Activated CD4-positive, alpha-beta T cell treated with anti-CD3 and anti-CD28 coated beads, Interleukin-2, amount 50 U/mL, for 4 hours (primary cell): ENCODE measurements at regions not wholly inside any gene's neighbourhood (a gene's known extent, or its start where the extent isn't known, plus 50 kb on each side); places are given as distances from the start of the nearest gene placed in this dataset.
"Not testable (repeated sequence)": the region's sequence is repeated elsewhere in the genome, so short reads cannot be mapped to it uniquely, and the experiment has no call there.

ENCODE experiments used
- DNase-seq, 2 experiments: peaks; one replicate each; pipeline ENCODE4 v3.0.0-alpha.2; 2020

- DNase-seq, result no peak
Measured at GRCh38 chr5:56310711-56311204, 77.6 kb upstream of the ANKRD55 start.

DNA sequence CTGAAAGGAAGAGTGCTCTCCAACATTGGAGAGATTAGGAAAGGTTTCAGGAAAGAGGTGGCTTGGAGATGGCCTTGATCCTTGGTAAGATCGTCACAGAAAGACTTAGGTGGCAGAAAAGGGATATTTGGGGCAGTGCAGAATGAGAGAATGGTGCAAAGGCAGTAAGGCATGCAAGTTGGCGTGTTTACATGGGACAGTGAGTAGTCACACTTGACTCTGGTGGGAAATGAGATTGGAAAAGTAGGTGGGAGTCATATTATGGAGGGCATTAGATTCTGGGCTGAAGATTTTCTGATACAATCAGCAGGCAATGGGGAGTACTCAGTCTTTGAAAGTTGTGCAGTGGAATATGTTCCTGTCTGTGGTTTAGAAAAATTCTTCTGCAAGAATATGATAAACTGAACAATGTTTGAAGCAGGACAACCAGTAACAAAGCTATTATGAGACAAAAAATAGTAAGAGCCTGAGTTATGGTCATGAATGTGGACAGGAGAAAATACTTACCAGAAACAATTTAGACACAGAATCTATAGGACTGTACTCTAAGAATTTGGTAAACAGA, 76.2 kb upstream of the ANKRD55 start:
- no peak for DNase-seq

- DNase-seq, result no peak
Measured at GRCh38 chr5:56307714-56308333, 74.7 kb upstream of the ANKRD55 start.

- no peak for DNase-seq
Measured at GRCh38 chr5:56306433-56307150, 73.5 kb upstream of the ANKRD55 start.

DNA sequence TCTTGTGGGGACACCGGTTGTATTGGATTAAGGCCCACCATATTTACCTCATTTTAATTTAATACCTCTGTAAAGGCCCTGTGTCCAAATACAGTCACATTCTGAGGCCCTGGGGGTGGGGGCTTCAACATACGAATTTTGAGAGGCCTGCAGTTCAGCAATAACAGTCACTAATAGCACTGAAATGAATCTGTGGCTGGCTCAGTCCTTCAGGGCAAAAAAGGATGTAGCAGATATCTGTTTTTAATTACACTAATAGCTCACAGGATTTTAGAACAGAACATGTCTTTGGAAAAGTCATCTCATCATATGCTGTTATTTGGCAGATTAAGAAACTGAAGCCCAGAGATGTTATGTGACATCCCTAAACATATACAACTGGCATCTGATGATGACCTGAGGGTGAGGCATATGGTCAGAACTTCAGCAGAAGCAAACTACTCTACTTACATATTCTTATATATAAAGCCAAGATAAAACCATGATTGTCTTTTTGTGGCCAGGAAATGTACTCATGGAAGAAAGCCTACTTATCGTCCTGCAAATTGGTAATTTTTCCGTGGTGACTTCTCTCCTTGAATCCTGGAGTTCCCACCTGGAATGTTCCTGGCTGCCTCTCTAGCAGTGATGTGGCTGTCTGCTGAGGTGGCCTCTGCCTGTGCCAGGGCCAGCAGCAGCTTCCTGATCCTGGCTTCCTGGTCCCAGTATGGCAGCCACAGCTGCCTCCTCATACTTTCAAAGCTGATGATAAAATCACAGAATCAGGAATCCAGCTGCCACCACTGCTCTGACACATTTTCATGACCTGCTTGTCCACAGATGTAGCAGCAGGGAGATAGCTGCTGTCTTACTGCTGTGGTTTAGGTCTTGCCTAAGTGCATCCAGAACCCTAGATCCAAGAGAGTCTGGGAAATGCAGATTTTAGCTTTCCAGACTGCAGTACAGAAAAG, 72.1 kb upstream of the ANKRD55 start:
- DNase-seq, result no peak

GRCh38 chr5:56303511-56303910, 70.4 kb upstream of the ANKRD55 start:
- DNase-seq, result no peak

DNA sequence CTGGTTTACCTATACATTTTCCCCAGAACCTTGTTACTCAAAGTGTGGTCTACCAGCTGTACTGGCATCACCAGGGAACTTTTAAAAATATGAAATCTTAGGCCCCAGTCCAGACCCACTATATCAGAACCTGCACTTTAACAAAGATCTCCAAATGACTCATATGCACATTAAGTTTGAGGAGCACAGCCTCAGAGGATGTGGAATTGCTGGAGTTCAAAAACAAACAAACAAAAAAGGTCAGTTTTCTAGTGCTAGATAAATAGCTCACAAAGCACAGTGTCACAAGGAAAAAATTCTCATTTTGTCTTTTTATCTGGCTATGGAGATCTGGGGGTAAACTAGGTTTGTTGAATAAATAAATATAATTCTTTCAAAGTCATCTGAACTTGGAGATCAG, 68.9 kb upstream of the ANKRD55 start:
- DNase-seq, result no peak

DNA sequence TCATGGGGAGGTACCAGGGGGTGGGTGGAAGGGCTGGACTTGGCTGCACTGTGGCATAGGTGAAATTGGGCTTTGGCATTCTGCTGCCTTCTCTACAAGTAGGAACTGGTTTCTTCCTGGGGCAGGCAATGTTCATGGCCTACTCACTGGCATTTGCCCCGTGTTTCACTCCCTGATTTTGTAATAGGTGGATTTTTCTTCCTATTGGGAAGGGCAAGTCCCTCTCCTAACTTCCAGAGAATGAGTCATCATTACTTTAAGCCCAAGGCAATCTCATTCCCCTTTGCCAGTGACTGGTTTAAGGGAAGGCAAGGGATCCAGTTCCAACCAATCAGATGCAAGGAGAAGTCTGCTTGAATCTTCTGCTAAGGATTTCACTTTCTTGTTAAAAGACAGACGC, 67.9 kb upstream of the ANKRD55 start:
- DNase-seq, result no peak

DNA sequence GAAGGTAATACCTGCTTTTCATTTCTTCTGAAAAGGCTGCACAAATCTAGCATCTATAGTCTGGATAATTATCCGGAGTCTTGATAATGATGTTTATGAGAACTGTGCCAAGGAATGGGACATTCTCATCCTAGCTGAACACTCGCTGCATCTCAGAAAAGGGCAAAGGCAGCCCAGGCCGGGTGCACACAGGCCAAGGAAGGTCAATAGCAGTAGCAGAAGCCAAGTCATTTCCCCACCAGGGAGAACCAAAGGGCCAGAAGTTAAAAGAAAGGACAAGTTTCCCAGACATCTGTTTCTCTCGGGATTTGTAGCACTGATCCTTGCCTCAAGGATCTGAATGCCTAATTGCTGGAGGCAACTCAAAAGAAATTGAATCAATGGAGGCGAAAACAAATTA, 66.1 kb upstream of the ANKRD55 start:
- no peak for DNase-seq

DNA sequence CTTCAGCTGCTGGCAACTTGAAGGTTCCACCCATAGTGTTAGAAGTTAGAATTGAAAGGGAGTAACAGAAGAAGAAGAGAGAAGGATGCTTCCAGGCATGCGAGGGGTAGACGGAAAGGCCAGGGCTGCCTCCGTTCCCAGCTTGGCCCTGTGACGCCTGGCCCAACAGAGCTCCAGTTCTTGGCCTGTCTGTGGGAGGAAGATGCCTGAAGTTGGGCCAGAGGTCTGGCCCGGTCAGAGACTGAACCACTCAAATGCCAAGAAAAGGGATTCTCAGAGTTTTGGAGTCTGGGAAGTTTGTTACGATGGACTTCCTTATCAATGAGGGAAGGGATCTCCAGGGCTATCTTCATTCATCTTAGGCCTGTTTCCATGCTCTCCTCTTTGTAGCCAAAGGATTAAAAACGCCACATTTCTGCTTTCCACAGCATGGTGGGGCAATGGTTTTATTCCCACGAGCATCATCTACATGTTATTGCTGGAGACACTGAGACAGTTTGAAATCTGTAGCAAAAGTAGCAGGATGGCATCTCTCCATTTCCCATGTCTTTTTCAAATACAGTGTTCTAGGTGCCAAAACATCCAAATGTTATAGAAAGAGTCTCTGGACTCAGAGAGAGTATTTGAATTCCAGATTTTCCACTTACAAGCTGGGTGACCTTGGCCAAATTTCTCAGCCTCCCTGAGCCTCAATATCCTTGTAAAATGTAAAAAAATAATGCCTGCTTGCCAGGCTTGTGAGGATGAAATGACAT, 65.4 kb upstream of the ANKRD55 start:
- DNase-seq, result no peak

DNA sequence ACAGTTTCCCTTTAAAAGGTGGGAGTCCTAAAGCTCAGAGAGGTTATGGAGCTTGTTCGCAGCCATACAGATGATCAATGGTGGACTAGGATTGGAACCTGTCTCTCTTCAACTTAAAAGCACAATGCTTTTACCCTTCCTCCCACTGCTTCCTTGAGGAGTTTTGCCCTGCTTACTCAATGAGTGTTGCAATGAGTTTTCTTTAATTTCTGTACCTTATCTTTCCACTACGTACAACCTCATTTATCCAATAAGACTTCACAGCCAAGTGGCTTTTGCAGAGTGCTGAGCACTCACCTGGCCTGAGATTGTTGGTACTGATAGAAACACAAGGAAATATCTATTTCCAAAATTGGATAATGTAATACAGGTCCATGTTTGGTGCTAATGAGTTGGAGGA, 64.7 kb upstream of the ANKRD55 start:
- no peak for DNase-seq

- not testable (repeated sequence) for DNase-seq
Measured at GRCh38 chr5:56295311-56295710, 62.2 kb upstream of the ANKRD55 start.

GRCh38 chr5:56294354-56294753, 61.2 kb upstream of the ANKRD55 start:
- DNase-seq, result no peak

- DNase-seq, result not testable (repeated sequence)
Measured at GRCh38 chr5:56292874-56293273, 59.7 kb upstream of the ANKRD55 start.

DNA sequence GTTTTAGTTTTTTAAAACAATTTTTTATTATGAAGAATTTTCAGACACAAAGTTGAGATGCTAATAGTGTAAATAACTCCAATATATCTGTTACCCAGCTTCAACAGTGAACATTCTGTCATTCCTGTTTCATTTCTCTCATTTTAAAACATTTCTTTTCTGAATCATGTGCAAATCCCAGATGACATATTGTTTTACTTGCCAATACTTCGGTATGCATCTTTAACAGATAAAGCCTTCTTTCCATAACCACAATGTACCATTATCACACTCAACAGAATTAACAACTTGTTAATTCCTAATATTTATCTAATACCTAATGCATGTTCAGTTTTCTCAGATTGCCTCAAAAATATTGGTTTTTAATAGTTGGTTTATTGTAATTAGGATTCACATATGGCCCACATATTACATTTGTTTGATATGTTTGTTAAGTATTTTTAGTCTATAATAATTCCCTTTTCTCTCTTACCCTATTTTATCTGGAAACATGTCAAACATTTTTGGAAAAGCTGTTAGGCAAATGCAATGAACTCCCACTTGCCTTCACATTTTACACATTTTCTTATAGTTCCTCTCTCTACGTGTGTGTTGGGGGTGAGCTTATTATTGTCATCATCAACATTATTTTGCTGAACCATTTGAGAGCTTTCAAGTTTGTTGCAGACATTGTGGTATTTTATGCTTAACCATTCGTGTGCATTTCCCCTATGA, 58.7 kb upstream of the ANKRD55 start:
- no peak for DNase-seq

DNA sequence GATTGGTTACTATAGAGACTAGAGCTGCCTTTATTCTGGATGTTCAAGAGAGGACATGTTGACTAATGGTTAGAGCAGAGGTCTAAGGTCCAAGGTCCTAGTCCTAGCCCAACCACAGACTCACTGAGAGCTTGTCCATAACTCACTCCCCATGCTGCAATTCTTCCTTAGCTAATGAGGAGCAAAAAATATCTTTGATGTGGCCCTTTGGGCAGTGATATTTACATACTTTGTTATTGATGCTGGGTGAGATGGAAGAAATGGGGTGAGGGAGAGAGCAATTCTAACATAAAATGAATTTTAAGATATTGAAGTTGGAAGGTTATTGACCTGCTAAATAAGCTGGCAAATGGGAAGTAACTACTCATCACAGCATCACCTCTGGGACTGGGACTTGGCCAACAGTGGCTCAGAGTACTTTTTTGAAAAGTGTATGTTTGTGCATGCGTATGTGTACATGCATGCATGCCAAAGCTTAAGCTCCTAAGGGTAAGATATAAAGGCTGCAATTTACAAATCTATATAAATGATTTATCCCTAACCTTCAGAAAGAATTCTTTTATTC, 58.0 kb upstream of the ANKRD55 start:
- DNase-seq, result no peak

GRCh38 chr5:56290378-56291078, 57.4 kb upstream of the ANKRD55 start:
- no peak for DNase-seq

DNA sequence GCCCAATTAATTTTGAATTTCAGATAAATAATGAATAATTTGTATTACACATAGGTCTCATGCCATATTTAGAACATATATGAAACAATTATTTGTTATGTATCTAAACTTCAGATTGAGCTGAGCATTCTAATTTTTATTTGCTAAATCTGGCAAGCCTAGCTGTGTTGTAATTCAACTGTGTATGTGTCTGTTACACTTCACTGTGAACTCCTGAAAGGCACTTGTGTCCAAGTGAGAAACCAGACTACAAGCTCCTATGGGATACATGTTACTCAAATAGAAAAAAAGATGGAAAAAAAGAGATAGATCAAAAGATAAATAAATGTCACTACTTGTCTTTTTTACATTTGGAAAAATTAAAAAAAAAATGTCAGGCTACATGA, 56.5 kb upstream of the ANKRD55 start:
- no peak for DNase-seq

DNA sequence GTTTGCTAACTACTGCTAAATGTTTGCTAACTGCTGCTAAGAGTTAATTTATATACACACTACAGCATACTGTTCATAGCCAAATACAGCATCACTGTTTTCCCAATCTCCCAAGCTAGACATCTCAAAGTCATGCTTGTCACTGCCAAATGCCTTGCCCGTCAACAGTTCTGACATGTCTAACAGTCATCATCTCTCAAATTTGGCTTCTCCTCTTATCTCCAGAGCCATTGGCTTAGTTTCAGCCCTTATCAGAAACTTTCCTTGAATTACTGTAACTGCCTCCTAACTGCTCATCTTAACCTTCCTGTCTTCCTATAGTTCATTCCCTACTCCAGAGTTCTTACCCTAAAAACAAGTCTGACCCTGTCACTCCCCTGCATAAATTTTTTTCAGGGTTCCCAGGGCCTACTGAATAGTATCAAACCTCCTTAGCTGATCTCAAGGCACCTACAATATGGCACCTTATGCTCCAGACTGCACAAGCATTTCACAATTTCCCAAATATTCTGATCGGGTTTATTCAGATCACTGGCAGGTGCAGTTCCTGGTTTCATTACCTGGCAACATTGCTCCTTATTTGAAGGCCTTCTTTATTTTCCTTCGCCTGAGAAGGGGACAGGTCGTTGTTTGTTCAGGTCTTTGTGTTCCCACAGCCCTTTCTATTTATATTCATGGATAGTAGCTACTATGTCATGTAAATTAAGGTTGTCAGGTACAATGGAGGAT, 55.9 kb upstream of the ANKRD55 start:
- no peak for DNase-seq
